Activated naive CD4-positive, alpha-beta T cell treated with anti-CD3 and anti-CD28 coated beads, Interleukin-2, amount 50 U/mL, for 72 hours (primary cell): ENCODE measurements at regions not wholly inside any gene's neighbourhood (a gene's known extent, or its start where the extent isn't known, plus 50 kb on each side); places are given as distances from the start of the nearest gene placed in this dataset.
"Not testable (repeated sequence)": the region's sequence is repeated elsewhere in the genome, so short reads cannot be mapped to it uniquely, and the experiment has no call there.

ENCODE experiments used
- ATAC-seq, 2 donors: fragments of 150-1000 bp; cut with Tn5 transposase; 2 replicates each; pipeline ENCODE4 v1.10.0; 2021; ENCODE audit warnings: mild to moderate bottlenecking in 2 of 2, moderate library complexity in 2 of 2
- DNase-seq, 2 donors: peaks; one replicate each; pipeline ENCODE4 v3.0.0; 2021 to 2022; ENCODE audit warnings: low spot score in 2 of 2
- H3K27ac Mint-ChIP-seq, 2 donors: one replicate each; pipeline ENCODE4 v1.8.0; 2022; ENCODE audit warnings: mild to moderate bottlenecking in 2 of 2, mixed read lengths in 2 of 2
- H3K36me3 Mint-ChIP-seq, 2 donors: one replicate each; pipeline ENCODE4 v1.8.0; 2022; ENCODE audit warnings: mixed read lengths in 2 of 2
- H3K9me3 Mint-ChIP-seq, 2 donors: one replicate each; pipeline ENCODE4 v1.8.0; 2022; ENCODE audit warnings: mixed read lengths in 2 of 2

DNA sequence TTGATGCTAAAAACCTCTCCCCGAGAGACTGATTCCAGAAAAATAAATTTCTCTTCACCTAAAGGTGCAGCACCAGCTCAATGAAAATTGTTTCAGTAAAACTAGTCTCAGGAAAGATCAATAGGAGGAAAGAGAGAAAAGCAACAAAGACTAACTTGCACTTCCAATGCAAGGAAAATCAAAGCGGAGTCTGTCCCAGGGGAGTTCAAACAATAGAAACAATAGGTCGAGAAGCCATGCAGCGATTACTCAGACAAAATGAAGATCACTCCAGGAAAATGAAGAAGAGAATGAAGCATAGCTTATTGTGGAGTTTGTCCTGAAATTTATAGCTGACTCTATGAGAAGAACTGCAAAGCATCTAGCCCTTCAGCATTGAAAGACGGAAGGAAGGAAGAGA lies 105.1 kb upstream of the FRMD4B start:
- Mint-ChIP-seq H3K27ac (no peak overlapping the region), H3K9me3 (no peaks in the 10 kb centered on the region), H3K36me3 (no peaks in the 10 kb centered on the region)
- ATAC-seq (no peak), DNase-seq (no peak)

GRCh38 chr3:69490235-69490634 lies 104.3 kb upstream of the FRMD4B start:
- Mint-ChIP-seq H3K36me3 (no peaks in the 10 kb centered on the region), H3K9me3 (no peaks in the 10 kb centered on the region), H3K27ac (no peak overlapping the region)
- ATAC-seq, result no peak
- no peak for DNase-seq

DNA sequence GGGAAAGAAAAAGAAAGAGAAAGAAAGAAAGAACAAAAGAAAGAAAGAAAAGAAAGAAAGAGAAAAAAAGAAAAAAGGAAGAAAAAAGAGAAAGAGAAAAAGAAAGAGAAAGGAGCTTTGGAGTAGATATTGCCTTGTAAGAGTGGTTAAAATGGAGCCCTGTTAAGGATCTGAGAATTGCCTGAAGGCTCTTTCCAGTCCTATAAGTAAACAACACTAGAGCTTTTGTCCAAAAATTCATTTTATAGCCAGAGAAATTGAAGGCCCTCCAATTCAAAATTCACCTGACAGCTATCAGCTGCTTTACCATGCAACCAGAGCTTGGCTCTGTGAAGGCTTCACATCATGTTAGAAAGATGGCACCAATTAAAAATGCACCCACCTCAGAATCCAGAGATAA lies 102.1 kb upstream of the FRMD4B start:
- Mint-ChIP-seq H3K27ac (no peak overlapping the region), H3K36me3 (no peaks in the 10 kb centered on the region)
- ATAC-seq, result no peak

GRCh38 chr3:69485489-69485888 lies 99.6 kb upstream of the FRMD4B start:
- H3K27ac Mint-ChIP-seq, result no peak overlapping the region
- DNase-seq (no peak), ATAC-seq (no peak)
- no peaks in the 10 kb centered on the region for H3K9me3 Mint-ChIP-seq
- H3K36me3 Mint-ChIP-seq, result peaks cover 0 to 6% of the 10 kb centered on the region in 2 donors

More for the DNA sequence above, 102.1 kb upstream of the FRMD4B start:
- DNase-seq, result no peak
- H3K9me3 Mint-ChIP-seq, result no peaks in the 10 kb centered on the region

DNA sequence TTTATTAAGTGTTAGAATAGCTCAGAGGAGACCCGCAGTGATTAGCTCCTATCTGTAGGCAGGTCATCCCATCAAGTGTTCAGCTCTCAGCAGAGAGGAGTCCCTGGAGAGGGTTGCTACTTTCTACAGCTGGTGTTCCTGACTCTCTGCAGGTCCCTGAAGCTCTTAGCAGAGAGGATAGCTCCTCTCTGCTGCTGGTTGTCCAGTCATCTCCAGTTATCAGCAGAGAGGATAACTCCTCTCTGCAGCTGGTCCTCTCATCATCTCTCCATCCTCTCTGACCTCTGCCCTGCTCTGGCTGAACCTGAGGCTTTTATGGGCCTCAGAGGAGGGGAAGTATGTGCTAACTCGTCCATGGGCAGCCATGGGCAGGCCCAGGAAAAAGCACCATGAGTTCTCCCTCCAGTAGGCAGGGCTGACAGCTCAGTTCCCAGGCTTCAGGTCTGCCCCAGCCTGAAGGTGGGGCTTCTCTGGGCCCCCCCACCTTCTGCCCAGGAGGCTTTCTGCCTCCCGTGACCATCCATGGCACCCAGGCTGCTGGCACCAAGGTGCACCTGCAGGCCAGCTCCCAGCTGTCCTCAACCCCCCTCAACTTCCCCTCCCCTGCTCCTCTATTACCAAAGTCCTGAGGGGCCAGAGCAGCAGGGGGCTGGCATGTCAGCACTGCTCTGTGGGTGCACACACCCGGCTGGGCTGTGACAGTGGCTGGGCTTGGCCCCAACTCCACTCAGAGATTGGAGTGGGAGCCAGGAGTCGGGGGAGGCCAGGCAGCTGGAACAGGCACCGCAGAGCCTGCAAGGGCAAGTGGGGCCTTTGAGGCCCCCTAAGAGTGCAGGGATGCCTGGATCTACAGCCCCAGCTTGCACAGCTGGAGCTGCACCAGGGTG lies 98.9 kb upstream of the FRMD4B start:
- H3K36me3 Mint-ChIP-seq, result peaks cover 0 to 6% of the 10 kb centered on the region in 2 donors

DNA sequence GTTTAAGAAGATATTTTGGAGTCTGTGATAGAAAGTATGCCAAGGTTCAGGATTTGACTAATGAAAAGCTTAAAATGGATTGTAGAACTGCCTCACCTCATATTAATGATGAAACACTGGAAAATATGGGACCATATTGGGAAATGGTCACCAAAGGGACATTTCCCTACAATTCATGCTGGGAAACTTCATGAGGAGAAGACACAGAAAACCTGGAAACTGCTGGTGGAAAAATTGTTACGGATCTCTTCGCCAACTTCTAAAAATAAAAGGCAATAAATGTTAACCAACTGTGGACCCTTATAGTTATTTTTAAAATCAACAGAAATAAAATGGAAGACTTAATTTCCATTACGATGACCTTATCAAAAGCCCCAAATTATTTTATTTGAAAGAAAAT lies 97.6 kb upstream of the FRMD4B start:
- DNase-seq (no peak), ATAC-seq (no peak)
- Mint-ChIP-seq H3K27ac (no peak overlapping the region), H3K36me3 (peaks cover 0 to 6% of the 10 kb centered on the region in 2 donors), H3K9me3 (no peaks in the 10 kb centered on the region)

More for the DNA sequence above, 98.9 kb upstream of the FRMD4B start:
- Mint-ChIP-seq H3K27ac (peak overlapping the region in 1 of 2 donors; percentile 50), H3K9me3 (no peaks in the 10 kb centered on the region)
- DNase-seq (no peak), ATAC-seq (no peak)

DNA sequence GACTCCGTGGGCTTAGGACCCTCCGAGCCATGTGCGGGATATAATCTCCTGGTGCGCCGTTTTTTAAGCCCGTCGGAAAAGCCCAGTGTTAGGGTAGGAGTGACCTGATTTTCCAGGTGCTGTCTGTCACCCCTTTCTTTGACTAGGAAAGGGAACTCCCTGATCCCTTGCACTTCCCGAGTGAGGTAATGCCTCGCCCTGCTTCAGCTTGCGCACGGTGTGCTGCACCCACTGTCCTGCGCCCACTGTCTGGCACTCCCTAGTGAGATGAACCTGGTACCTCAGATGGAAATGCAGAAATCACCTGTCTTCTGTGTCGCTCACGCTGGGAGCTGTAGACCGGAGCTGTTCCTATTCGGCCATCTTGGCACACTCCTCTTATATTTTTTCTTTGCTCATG lies 95.1 kb upstream of the FRMD4B start:
- not testable (repeated sequence) for ATAC-seq, H3K27ac Mint-ChIP-seq, H3K9me3 Mint-ChIP-seq, DNase-seq, H3K36me3 Mint-ChIP-seq

DNA sequence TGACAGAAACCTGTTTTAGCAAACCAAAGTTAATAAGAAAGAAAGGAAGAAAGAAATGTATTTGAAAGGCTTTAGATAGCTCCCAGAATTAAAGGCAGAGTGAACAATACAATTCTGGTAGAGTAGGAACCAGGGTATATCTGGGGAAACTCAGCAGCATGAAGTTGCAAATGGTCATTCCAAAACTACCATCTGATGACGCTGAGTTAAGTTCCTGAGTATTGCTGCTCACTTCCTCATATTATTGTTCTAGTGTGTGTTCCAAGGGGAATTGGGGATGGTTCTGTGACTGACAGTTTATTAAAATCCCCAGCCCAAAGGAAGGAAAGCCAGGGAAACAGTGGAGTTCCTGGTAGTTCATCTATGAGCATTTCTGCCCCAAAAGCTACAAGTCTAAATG lies 88.3 kb upstream of the FRMD4B start:
- no peak for ATAC-seq
- H3K36me3 Mint-ChIP-seq, result no peaks in the 10 kb centered on the region
- peaks cover 5% of the 10 kb centered on the region in 2 donors for H3K9me3 Mint-ChIP-seq

DNA sequence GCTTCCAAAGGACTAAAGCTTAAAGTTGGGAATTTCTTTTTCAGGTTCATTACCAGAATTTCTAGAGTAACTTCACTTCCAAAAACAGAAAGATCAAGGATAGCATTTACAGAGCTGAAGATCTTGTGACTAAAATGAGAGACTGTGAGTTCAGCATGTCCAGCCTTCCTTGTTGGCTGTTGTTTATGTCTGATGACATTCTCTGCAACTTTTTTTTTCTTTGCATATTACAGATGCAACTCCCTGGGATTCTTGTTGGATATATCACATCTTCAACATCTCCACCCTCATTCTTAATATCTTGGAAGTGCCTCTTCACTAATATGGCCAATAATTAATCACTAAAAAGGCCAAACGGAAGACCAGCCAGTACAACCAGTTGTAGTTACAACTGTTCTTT lies 86.2 kb upstream of the FRMD4B start:
- no peak overlapping the region for H3K27ac Mint-ChIP-seq
- peaks cover 5% of the 10 kb centered on the region in 2 donors for H3K9me3 Mint-ChIP-seq
- no peak for DNase-seq
- H3K36me3 Mint-ChIP-seq, result no peaks in the 10 kb centered on the region
- no peak for ATAC-seq

More for the DNA sequence above, 88.3 kb upstream of the FRMD4B start:
- no peak overlapping the region for H3K27ac Mint-ChIP-seq
- DNase-seq, result no peak

DNA sequence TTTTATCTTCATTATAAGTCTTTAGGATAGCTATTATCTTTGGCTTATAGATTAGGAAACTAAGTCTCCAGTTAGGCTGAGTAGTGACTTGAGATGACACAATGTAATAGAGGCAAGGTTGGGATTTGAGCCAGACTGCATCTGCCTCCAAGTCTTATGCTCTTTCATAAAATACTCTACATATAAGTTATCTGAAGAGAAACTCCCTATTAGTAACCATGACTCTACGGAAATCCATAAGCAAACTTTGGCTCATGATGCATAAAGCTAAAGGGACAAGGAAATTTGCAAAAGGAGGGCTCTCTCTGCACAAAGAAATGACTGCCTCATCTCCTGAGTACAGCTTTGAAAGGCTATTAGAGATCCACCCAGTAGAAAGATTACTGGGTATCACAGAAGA lies 77.6 kb upstream of the FRMD4B start:
- DNase-seq (no peak), ATAC-seq (no peak)
- H3K9me3 Mint-ChIP-seq, result no peaks in the 10 kb centered on the region
- no peaks in the 10 kb centered on the region for H3K36me3 Mint-ChIP-seq
- H3K27ac Mint-ChIP-seq, result no peak overlapping the region

- DNase-seq (no peak), ATAC-seq (no peak)
- Mint-ChIP-seq H3K9me3 (peaks cover 0 to 4% of the 10 kb centered on the region in 2 donors), H3K27ac (no peak overlapping the region), H3K36me3 (no peaks in the 10 kb centered on the region)
Measured at GRCh38 chr3:69462826-69463100, 76.9 kb upstream of the FRMD4B start.

DNA sequence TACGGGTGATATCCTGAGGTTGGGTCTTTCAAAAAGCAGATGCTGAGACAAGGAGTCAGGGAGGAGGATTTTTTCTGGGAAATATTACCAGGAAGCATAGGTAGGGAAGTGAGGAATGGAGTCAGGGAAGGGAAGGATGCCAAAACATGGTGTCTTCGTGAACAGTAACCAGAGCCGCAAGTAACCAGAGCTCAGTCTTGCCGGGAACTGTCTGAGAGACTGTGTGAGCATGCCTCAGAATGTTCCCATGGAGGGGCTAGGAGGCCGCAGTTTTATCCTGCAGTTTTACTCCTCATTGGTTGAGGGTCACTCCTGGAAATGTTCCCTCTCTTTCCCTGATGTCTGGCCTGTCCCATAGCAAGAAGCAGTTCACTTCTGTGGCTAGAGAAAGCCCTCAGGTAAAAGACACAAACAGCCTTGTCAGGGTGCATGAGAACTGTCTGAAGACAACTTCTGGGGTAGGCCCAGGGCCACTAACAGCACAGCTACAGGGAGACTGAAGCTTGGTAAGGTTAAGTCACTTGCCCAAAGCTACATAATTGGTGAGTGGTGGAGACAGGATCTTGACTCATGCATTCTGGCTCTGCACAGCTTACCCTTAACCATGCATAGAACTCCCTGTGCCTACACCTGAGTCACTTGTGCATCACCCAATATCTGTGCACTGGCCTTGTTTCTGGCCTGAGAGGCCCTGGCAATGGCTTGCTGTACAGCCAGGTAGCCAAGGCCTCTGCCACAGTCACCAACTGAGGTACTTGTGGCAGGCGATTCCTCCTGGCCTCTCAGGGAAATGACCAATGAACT lies 76.3 kb upstream of the FRMD4B start:
- Mint-ChIP-seq H3K27ac (no peak overlapping the region), H3K9me3 (peaks cover 0 to 4% of the 10 kb centered on the region in 2 donors), H3K36me3 (no peaks in the 10 kb centered on the region)
- DNase-seq (no peak), ATAC-seq (no peak)

- no peak overlapping the region for H3K27ac Mint-ChIP-seq
- no peaks in the 10 kb centered on the region for H3K36me3 Mint-ChIP-seq
- peaks cover 0 to 4% of the 10 kb centered on the region in 2 donors for H3K9me3 Mint-ChIP-seq
- no peak for ATAC-seq
- no peak for DNase-seq
Measured at GRCh38 chr3:69460034-69460433, 74.1 kb upstream of the FRMD4B start.

DNA sequence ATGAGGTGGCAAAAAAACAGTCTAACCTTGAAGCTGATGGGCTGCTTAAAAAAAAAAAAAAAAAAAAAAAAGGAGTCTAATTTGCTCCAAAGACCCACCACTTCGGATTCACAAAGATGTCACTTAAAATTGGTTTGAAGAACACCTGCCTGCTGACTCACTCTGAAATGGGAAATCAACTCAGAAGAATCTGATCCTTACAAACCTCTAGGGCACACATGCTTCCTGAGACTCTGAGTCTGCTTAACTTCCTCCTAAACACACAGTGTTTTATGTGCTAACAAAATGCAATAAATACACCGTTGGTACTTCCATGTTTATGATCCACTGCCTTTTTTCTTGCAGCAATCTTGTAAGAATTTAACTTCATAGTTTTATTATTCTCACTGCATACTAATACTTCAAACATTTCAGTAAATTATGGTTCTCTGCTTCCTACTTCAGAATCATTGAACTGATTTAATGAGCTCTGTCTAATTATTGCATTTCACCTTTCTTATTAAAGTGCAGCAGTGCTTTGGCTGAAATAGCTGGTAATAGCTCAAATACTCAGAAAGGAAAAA lies 73.0 kb upstream of the FRMD4B start:
- Mint-ChIP-seq H3K9me3 (peaks cover 0 to 4% of the 10 kb centered on the region in 2 donors), H3K36me3 (no peaks in the 10 kb centered on the region), H3K27ac (no peak overlapping the region)
- no peak for DNase-seq
- ATAC-seq, result no peak

DNA sequence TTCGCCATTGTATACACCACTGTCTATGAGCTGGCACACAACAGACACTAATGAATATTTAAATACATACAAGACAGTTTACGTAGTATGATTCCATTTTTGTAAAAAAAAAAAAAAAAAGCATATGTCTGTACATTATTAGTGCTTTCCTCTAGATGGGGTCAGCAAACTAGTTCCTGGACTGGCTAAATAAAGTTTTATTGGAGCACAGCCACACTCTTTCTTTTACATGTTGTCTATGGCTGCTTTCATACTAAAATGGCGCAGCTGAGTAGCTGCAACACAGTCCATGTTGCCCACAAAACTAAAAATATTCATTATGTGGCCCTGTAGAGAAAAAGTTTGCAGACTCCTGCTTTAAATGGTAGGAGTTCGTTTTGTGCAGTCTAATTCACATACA lies 70.7 kb upstream of the FRMD4B start:
- no peak for DNase-seq
- ATAC-seq, result no peak
- H3K9me3 Mint-ChIP-seq, result peaks cover 0 to 4% of the 10 kb centered on the region in 2 donors
- no peak overlapping the region for H3K27ac Mint-ChIP-seq
- no peaks in the 10 kb centered on the region for H3K36me3 Mint-ChIP-seq

DNA sequence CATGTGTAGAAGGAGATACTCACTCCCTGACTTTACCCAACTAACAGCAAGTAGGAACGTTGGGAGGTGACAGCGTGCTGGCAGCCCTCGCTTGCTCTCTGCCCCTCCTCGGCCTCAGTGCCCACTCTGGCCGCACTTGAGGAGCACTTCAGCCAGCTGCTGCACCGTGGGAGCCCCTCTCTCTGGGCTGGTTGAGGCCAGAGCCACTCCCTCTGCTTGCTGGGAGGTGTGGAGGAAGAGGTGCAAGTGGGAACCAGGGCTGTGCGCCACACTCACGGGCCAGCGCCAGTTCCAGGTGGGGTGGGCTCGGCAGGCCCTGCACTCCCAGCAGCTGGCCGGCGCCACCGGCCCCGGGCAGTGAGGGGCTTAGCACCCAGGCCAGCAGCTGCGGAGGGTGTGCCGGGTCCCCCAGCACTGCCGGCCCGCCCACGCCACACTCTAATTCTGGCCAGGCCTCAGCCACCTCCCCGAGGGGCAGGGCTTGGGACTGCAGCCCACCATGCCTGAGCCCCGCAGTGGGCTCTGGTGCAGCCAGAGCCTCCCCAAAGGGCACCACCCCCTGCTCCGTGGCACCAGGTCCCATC lies 68.4 kb upstream of the FRMD4B start:
- no peak overlapping the region for H3K27ac Mint-ChIP-seq
- peaks cover 0 to 4% of the 10 kb centered on the region in 2 donors for H3K9me3 Mint-ChIP-seq
- no peak for DNase-seq
- ATAC-seq, result no peak
- no peaks in the 10 kb centered on the region for H3K36me3 Mint-ChIP-seq

DNA sequence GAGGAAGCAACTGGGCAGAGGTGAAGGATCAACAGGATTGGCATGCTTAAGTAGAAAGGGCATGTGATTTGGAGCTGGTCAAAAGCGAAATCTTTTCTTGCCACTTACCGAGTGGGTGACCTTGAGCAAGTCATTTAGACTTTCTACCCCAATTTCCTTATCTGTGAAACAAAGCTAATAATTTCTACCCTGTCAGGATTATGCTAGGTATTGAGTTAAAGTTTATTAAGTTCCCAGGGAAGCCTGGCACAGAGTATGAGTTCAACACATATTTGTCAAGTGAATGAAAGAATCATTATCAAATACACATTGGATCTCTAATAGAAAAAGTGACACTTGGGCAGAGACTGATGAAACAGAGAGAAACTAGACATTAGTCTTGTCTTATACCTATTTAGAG lies 66.4 kb upstream of the FRMD4B start:
- Mint-ChIP-seq H3K27ac (no peak overlapping the region), H3K9me3 (no peaks in the 10 kb centered on the region), H3K36me3 (no peaks in the 10 kb centered on the region)
- ATAC-seq (no peak), DNase-seq (no peak)
